ENCODE measurements at regions not wholly inside any gene's neighbourhood (a gene's known extent, or its start where the extent isn't known, plus 50 kb on each side); places are given as distances from the start of the nearest gene placed in this dataset.
A peak's percentile ranks its signal among the peaks of the same experiment; 100 is the strongest.

- peak in 1 of 2 donors; percentile 60 for DNase-seq
- no peak overlapping the region for H3K4ac ChIP-seq (ENCODE audit: low read depth, low read length)
- H3K79me1 ChIP-seq (ENCODE audit: low read length), result no peaks in the 10 kb centered on the region
- no peaks in the 10 kb centered on the region for H3K4me1 ChIP-seq (ENCODE audit: control insufficient read depth in 1 of 2, insufficient read depth in 2 of 2, low read length in 2 of 2)
- no peaks in the 10 kb centered on the region for H3K36me3 ChIP-seq (ENCODE audit: control insufficient read depth in 1 of 2, insufficient read depth in 2 of 2, low read length in 2 of 2)
- no peak overlapping the region for H4K12ac ChIP-seq (ENCODE audit: low read depth, low read length)
- H3K9me3 ChIP-seq (ENCODE audit: insufficient read depth, low read depth, low read length), result no peaks in the 10 kb centered on the region
- no peak overlapping the region for H2BK5ac ChIP-seq (ENCODE audit: low read depth, low read length, poor library complexity)
- no peak overlapping the region for H2AK5ac ChIP-seq (ENCODE audit: low read length)
- no peak overlapping the region for H2BK120ac ChIP-seq (ENCODE audit: insufficient read depth, low read length, poor library complexity)
- H2BK12ac ChIP-seq (ENCODE audit: low read length), result no peak overlapping the region
- H4K91ac ChIP-seq (ENCODE audit: low read depth, low read length), result no peak overlapping the region
- H4K8ac ChIP-seq (ENCODE audit: low read depth, low read length), result no peak overlapping the region
- no peaks in the 10 kb centered on the region for H3K79me2 ChIP-seq (ENCODE audit: control insufficient read depth, insufficient read depth, low read length, poor library complexity)
- H3K4me3 ChIP-seq (ENCODE audit: low read depth, low read length), result no peak overlapping the region
- H3K4me2 ChIP-seq (ENCODE audit: low read length), result no peak overlapping the region
- no peak overlapping the region for H3K27ac ChIP-seq (ENCODE audit: low read depth, low read length)
- H3K23ac ChIP-seq (ENCODE audit: low read length), result no peak overlapping the region
- no peaks in the 10 kb centered on the region for H3K27me3 ChIP-seq (ENCODE audit: insufficient read depth, low read length)
- no peak overlapping the region for H2AFZ ChIP-seq (ENCODE audit: insufficient read depth, low read length, poor library complexity)
- WGBS (ENCODE audit: extremely low coverage, insufficient coverage, insufficient read length), result no CpG with 5 or more reads among the region's 1 CpG
- no peak overlapping the region for H3K18ac ChIP-seq (ENCODE audit: low read length)
- H3K14ac ChIP-seq (ENCODE audit: low read length), result no peak overlapping the region
- H3K9ac ChIP-seq (ENCODE audit: low read length), result no peak overlapping the region
Measured at GRCh38 chr4:22021106-22021505, 72.5 kb upstream of the KCNIP4 start.

DNA sequence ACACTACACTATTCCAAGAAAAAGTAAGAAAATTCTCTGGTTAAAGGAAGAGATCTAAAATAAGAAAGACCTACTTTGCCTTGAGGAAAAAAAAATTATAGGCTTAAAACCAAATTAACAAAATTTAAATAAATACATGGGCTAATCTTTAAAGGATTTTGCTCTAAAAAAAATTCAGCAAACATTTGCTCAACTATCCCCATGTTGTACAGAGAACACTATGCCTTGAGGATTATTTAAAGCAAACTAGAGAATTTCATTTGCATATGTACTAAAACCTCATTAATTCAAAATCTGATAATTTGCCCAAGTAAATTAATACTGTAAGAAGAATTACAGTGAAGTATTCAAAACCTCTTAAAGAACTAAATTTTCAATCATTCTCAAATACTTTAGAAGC, 71.6 kb upstream of the KCNIP4 start:
- H4K12ac ChIP-seq (ENCODE audit: low read depth, low read length), result no peak overlapping the region
- H4K91ac ChIP-seq (ENCODE audit: low read depth, low read length), result no peak overlapping the region

DNA sequence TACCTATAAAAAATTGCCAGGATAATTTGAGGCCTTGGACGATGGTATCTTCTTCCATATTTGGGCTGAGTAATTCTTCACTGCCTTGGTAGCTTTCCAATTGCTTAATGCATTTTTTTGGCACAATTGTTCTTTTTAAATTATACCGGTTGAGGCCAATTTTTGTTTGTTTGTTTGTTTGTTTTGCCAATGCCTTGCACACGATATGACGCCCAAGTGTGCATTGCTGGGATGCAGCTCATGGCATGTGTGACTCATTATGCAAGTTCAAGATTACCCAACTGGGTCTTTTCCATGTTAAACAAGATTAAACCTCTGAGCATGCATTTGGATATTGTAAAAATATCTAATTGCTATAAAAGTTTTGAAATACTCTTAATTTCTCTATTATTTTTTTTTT, 71.1 kb upstream of the KCNIP4 start:
- Histone ChIP-seq H3K27me3 (ENCODE audit: insufficient read depth, low read length) (no peaks in the 10 kb centered on the region), H3K27ac (ENCODE audit: low read depth, low read length) (no peak overlapping the region), H3K9me3 (ENCODE audit: insufficient read depth, low read depth, low read length) (no peaks in the 10 kb centered on the region), H3K79me2 (ENCODE audit: control insufficient read depth, insufficient read depth, low read length, poor library complexity) (no peaks in the 10 kb centered on the region), H3K14ac (ENCODE audit: low read length) (no peak overlapping the region), H2AK5ac (ENCODE audit: low read length) (no peak overlapping the region), H4K12ac (ENCODE audit: low read depth, low read length) (no peak overlapping the region), H3K4me2 (ENCODE audit: low read length) (no peak overlapping the region), H3K4me1 (ENCODE audit: control insufficient read depth in 1 of 2, insufficient read depth in 2 of 2, low read length in 2 of 2) (no peaks in the 10 kb centered on the region), H2BK5ac (ENCODE audit: low read depth, low read length, poor library complexity) (no peak overlapping the region), H2BK12ac (ENCODE audit: low read length) (no peak overlapping the region), H3K4me3 (ENCODE audit: low read depth, low read length) (no peak overlapping the region), H4K91ac (ENCODE audit: low read depth, low read length) (no peak overlapping the region), H3K18ac (ENCODE audit: low read length) (no peak overlapping the region), H3K36me3 (ENCODE audit: control insufficient read depth in 1 of 2, insufficient read depth in 2 of 2, low read length in 2 of 2) (no peaks in the 10 kb centered on the region), H2AFZ (ENCODE audit: insufficient read depth, low read length, poor library complexity) (no peak overlapping the region), H3K23ac (ENCODE audit: low read length) (no peak overlapping the region), H3K9ac (ENCODE audit: low read length) (no peak overlapping the region), H4K8ac (ENCODE audit: low read depth, low read length) (no peak overlapping the region), H3K4ac (ENCODE audit: low read depth, low read length) (no peak overlapping the region), H2BK120ac (ENCODE audit: insufficient read depth, low read length, poor library complexity) (no peak overlapping the region), H3K79me1 (ENCODE audit: low read length) (no peaks in the 10 kb centered on the region)
- DNase-seq, result peak; percentile 3 to 30
- no CpG with 5 or more reads among the region's 4 CpGs for WGBS (ENCODE audit: extremely low coverage, insufficient coverage, insufficient read length)

More for the DNA sequence above, 71.6 kb upstream of the KCNIP4 start:
- H3K4ac ChIP-seq (ENCODE audit: low read depth, low read length), result no peak overlapping the region
- no peak overlapping the region for H2AFZ ChIP-seq (ENCODE audit: insufficient read depth, low read length, poor library complexity)
- no peaks in the 10 kb centered on the region for H3K36me3 ChIP-seq (ENCODE audit: control insufficient read depth in 1 of 2, insufficient read depth in 2 of 2, low read length in 2 of 2)
- H2BK5ac ChIP-seq (ENCODE audit: low read depth, low read length, poor library complexity), result no peak overlapping the region
- H3K79me2 ChIP-seq (ENCODE audit: control insufficient read depth, insufficient read depth, low read length, poor library complexity), result no peaks in the 10 kb centered on the region
- no peak overlapping the region for H2BK120ac ChIP-seq (ENCODE audit: insufficient read depth, low read length, poor library complexity)
- no peak overlapping the region for H3K14ac ChIP-seq (ENCODE audit: low read length)
- H3K27me3 ChIP-seq (ENCODE audit: insufficient read depth, low read length), result no peaks in the 10 kb centered on the region
- no peak for DNase-seq
- H3K79me1 ChIP-seq (ENCODE audit: low read length), result no peaks in the 10 kb centered on the region
- no peaks in the 10 kb centered on the region for H3K9me3 ChIP-seq (ENCODE audit: insufficient read depth, low read depth, low read length)
- H3K4me2 ChIP-seq (ENCODE audit: low read length), result no peak overlapping the region
- no peaks in the 10 kb centered on the region for H3K4me1 ChIP-seq (ENCODE audit: control insufficient read depth in 1 of 2, insufficient read depth in 2 of 2, low read length in 2 of 2)
- no peak overlapping the region for H3K4me3 ChIP-seq (ENCODE audit: low read depth, low read length)
- H3K27ac ChIP-seq (ENCODE audit: low read depth, low read length), result no peak overlapping the region
- H2BK12ac ChIP-seq (ENCODE audit: low read length), result no peak overlapping the region
- H3K9ac ChIP-seq (ENCODE audit: low read length), result no peak overlapping the region
- H3K23ac ChIP-seq (ENCODE audit: low read length), result no peak overlapping the region
- H4K8ac ChIP-seq (ENCODE audit: low read depth, low read length), result no peak overlapping the region
- H3K18ac ChIP-seq (ENCODE audit: low read length), result no peak overlapping the region
- H2AK5ac ChIP-seq (ENCODE audit: low read length), result no peak overlapping the region

DNA sequence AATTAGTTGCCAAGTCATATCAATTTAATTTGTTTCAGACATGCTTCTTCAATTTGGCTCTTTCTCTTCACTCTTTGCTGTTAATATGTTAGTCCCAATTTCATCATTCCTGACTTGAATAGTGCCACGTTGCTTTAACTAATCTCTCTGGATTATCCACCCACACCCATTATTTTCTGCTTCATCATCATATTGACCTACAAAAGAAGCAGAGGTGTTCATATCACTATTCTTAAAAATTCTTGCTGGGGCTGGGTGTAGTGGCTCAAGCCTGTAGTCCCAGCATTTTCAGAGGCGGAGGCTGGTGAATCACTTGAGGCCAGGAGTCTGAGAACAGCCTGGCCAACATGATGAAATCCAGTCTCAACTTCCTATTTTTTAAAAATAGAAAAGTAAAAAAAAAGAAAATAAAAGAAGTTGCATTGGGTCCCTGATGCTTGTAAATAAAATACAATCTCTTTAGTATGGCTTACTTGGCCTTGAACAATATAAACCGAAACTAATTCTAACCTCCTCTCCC, 65.7 kb upstream of the KCNIP4 start:
- Histone ChIP-seq H3K4me1 (ENCODE audit: control insufficient read depth in 1 of 2, insufficient read depth in 2 of 2, low read length in 2 of 2) (no peaks in the 10 kb centered on the region), H3K23ac (ENCODE audit: low read length) (no peak overlapping the region), H2BK5ac (ENCODE audit: low read depth, low read length, poor library complexity) (no peak overlapping the region), H3K36me3 (ENCODE audit: control insufficient read depth in 1 of 2, insufficient read depth in 2 of 2, low read length in 2 of 2) (no peaks in the 10 kb centered on the region), H4K8ac (ENCODE audit: low read depth, low read length) (no peak overlapping the region), H2AFZ (ENCODE audit: insufficient read depth, low read length, poor library complexity) (no peak overlapping the region), H2BK12ac (ENCODE audit: low read length) (no peak overlapping the region), H3K9ac (ENCODE audit: low read length) (no peak overlapping the region), H3K4me2 (ENCODE audit: low read length) (no peak overlapping the region), H3K18ac (ENCODE audit: low read length) (no peak overlapping the region), H2AK5ac (ENCODE audit: low read length) (no peak overlapping the region), H3K4me3 (ENCODE audit: low read depth, low read length) (no peak overlapping the region), H3K4ac (ENCODE audit: low read depth, low read length) (no peak overlapping the region), H3K27me3 (ENCODE audit: insufficient read depth, low read length) (no peaks in the 10 kb centered on the region), H3K79me1 (ENCODE audit: low read length) (no peaks in the 10 kb centered on the region), H2BK120ac (ENCODE audit: insufficient read depth, low read length, poor library complexity) (no peak overlapping the region), H3K14ac (ENCODE audit: low read length) (no peak overlapping the region), H4K91ac (ENCODE audit: low read depth, low read length) (no peak overlapping the region), H4K12ac (ENCODE audit: low read depth, low read length) (no peak overlapping the region), H3K27ac (ENCODE audit: low read depth, low read length) (no peak overlapping the region), H3K79me2 (ENCODE audit: control insufficient read depth, insufficient read depth, low read length, poor library complexity) (no peaks in the 10 kb centered on the region), H3K9me3 (ENCODE audit: insufficient read depth, low read depth, low read length) (no peaks in the 10 kb centered on the region)
- no peak for DNase-seq
- no CpG with 5 or more reads among the region's 3 CpGs for WGBS (ENCODE audit: extremely low coverage, insufficient coverage, insufficient read length)
